ENCODE measurements at regions not wholly inside any gene's neighbourhood (a gene's known extent, or its start where the extent isn't known, plus 50 kb on each side); places are given as distances from the start of the nearest gene placed in this dataset.

DNA sequence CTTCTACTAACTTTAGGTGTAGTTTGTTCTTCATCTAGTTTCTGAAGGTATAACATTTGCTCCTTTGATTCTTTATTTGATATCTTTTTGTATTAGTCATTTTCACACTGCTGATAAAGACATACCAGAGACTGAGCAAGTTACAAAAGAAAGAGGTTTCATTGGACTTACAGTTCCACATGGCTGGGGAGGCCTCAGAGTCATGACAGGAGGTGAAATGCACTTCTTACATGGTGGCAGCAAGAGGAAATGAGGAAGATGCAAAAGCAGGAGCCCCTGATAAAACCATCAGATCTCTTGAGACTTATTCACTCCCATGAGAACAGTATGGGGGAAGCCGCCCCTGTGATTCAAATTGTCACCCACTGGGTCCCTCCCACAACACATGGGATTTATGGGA lies 544.4 kb upstream of the DSEL start:
- no peak overlapping the region for H3K4me3 ChIP-seq (ENCODE audit: low read length)
- H3K36me3 ChIP-seq (ENCODE audit: control insufficient read depth, insufficient read depth, low read length) = no peaks in the 10 kb centered on the region
- no peak for DNase-seq
- WGBS (ENCODE audit: insufficient coverage) = no CpG with 5 or more reads among the region's 1 CpG
- H3K27me3 ChIP-seq (ENCODE audit: control insufficient read depth, insufficient read depth, low read length) = no peaks in the 10 kb centered on the region
- H3K27ac ChIP-seq (ENCODE audit: low read length) = no peak overlapping the region
- no peaks in the 10 kb centered on the region for H3K9me3 ChIP-seq (replicated peaks; ENCODE audit: control insufficient read depth, low read depth, low read length)
- no peaks in the 10 kb centered on the region for H3K4me1 ChIP-seq (ENCODE audit: control insufficient read depth, insufficient read depth, low read length)

GRCh38 chr18:68056936-68057335 lies 540.4 kb upstream of the DSEL start:
- Histone ChIP-seq H3K36me3 (ENCODE audit: control insufficient read depth, insufficient read depth, low read length) (no peaks in the 10 kb centered on the region), H3K4me3 (ENCODE audit: low read length) (no peak overlapping the region), H3K4me1 (ENCODE audit: control insufficient read depth, insufficient read depth, low read length) (no peaks in the 10 kb centered on the region), H3K9me3 (replicated peaks; ENCODE audit: control insufficient read depth, low read depth, low read length) (no peaks in the 10 kb centered on the region), H3K27me3 (ENCODE audit: control insufficient read depth, insufficient read depth, low read length) (no peaks in the 10 kb centered on the region), H3K27ac (ENCODE audit: low read length) (no peak overlapping the region)
- WGBS (ENCODE audit: insufficient coverage) = no CpG with 5 or more reads among the region's 4 CpGs
- no peak for DNase-seq

DNA sequence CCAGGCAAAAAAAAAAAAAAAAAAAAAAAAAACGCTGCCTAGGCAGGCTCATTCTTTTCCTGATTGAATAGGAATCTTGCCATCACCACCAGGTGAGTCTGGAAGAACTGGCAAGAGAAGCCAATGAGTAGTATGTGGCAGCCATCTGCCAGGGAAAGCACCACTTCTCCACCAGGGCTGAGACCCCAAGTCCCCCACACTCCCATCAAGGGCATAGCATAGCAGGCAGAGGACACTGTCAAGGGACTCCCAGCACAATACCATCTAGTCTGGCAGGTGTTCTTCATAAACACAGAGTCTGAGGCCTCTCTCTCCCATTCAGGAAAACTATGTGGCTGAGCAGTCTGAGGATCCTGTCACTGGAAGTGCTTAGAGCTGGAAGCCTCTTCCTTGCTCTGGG lies 538.1 kb upstream of the DSEL start:
- H3K27me3 ChIP-seq (ENCODE audit: control insufficient read depth, insufficient read depth, low read length) = no peaks in the 10 kb centered on the region
- H3K27ac ChIP-seq (ENCODE audit: low read length) = no peak overlapping the region
- no peaks in the 10 kb centered on the region for H3K4me1 ChIP-seq (ENCODE audit: control insufficient read depth, insufficient read depth, low read length)
- H3K36me3 ChIP-seq (ENCODE audit: control insufficient read depth, insufficient read depth, low read length) = no peaks in the 10 kb centered on the region
- H3K9me3 ChIP-seq (replicated peaks; ENCODE audit: control insufficient read depth, low read depth, low read length) = no peaks in the 10 kb centered on the region
- DNase-seq = no peak
- no peak overlapping the region for H3K4me3 ChIP-seq (ENCODE audit: low read length)
- no CpG with 5 or more reads among the region's 1 CpG for WGBS (ENCODE audit: insufficient coverage)

DNA sequence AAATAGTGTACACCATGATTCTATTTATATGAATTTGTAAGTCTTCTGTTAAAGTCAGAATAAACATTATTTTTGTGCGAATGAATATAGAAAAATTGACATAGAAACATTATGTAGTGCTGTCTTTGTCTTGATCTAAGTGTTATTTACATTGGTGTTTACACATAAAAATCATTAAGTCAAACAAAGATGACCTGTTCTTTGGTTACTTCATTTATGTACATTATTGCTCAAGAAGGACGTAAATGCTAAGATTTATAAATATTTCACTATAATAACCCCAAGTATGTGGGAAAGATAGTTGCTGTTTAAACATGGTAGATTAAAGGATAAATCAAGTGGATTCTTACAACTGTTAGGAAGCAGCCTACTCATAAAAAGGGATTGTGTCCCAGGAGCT lies 536.8 kb upstream of the DSEL start:
- no CpG with 5 or more reads among the region's 2 CpGs for WGBS (ENCODE audit: insufficient coverage)
- H3K36me3 ChIP-seq (ENCODE audit: control insufficient read depth, insufficient read depth, low read length) = no peaks in the 10 kb centered on the region
- DNase-seq = no peak
- H3K27me3 ChIP-seq (ENCODE audit: control insufficient read depth, insufficient read depth, low read length) = no peaks in the 10 kb centered on the region
- no peaks in the 10 kb centered on the region for H3K4me1 ChIP-seq (ENCODE audit: control insufficient read depth, insufficient read depth, low read length)
- H3K27ac ChIP-seq (ENCODE audit: low read length) = no peak overlapping the region
- no peaks in the 10 kb centered on the region for H3K9me3 ChIP-seq (replicated peaks; ENCODE audit: control insufficient read depth, low read depth, low read length)
- H3K4me3 ChIP-seq (ENCODE audit: low read length) = no peak overlapping the region

DNA sequence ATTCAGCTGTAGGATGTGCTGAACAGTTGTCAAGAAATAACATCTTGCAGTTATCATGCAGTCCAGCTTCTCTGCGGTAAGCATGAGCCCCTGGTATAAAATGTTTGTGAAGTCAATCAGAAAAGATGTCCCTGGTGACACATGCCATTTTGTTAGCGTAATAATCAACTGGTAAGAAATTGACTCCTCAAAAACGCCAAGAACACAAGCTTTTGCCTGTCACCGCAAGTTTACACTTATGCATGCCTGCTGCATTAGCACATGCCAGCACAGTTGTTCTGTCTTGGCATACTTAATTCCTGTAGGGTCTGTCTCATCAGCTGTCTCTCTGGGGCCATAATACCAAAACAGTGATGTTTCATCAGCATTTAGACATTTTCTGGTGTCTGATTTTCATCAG lies 524.8 kb upstream of the DSEL start:
- Histone ChIP-seq H3K9me3 (replicated peaks; ENCODE audit: control insufficient read depth, low read depth, low read length) (no peaks in the 10 kb centered on the region), H3K4me3 (ENCODE audit: low read length) (no peak overlapping the region), H3K27ac (ENCODE audit: low read length) (no peak overlapping the region), H3K36me3 (ENCODE audit: control insufficient read depth, insufficient read depth, low read length) (no peaks in the 10 kb centered on the region), H3K27me3 (ENCODE audit: control insufficient read depth, insufficient read depth, low read length) (no peaks in the 10 kb centered on the region), H3K4me1 (ENCODE audit: control insufficient read depth, insufficient read depth, low read length) (no peaks in the 10 kb centered on the region)
- DNase-seq = peak; percentile 42
- WGBS (ENCODE audit: insufficient coverage) = 43% methylated on average over 4 of the region's 4 CpGs

DNA sequence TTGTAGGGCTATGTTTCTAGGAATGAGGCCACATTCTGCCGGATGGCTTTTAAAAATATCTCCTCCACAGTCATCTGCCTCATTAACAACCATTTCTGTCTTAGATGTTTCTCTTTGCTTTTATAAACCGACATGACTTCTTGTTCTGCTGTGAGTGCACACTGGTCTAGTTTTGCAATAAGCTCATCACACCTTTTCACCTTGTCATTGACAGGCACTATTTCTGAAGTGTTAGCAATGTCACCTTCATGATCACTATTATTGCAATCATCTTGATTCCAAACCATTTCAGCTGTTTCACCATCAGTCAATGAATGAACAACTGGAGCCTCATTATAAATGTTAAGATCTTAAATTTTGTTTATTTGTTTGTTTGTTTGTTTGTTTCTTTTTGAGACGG lies 523.7 kb upstream of the DSEL start:
- H3K4me1 ChIP-seq (ENCODE audit: control insufficient read depth, insufficient read depth, low read length) = no peaks in the 10 kb centered on the region
- H3K9me3 ChIP-seq (replicated peaks; ENCODE audit: control insufficient read depth, low read depth, low read length) = no peaks in the 10 kb centered on the region
- no peak for DNase-seq
- H3K27ac ChIP-seq (ENCODE audit: low read length) = no peak overlapping the region
- no peak overlapping the region for H3K4me3 ChIP-seq (ENCODE audit: low read length)
- WGBS (ENCODE audit: insufficient coverage) = 44% methylated on average over 2 of the region's 3 CpGs
- H3K36me3 ChIP-seq (ENCODE audit: control insufficient read depth, insufficient read depth, low read length) = no peaks in the 10 kb centered on the region
- H3K27me3 ChIP-seq (ENCODE audit: control insufficient read depth, insufficient read depth, low read length) = no peaks in the 10 kb centered on the region

GRCh38 chr18:68035774-68036522 lies 519.4 kb upstream of the DSEL start:
- peak; percentile 74 for DNase-seq
- H3K27me3 ChIP-seq (ENCODE audit: control insufficient read depth, insufficient read depth, low read length) = no peaks in the 10 kb centered on the region
- no peaks in the 10 kb centered on the region for H3K9me3 ChIP-seq (replicated peaks; ENCODE audit: control insufficient read depth, low read depth, low read length)
- H3K36me3 ChIP-seq (ENCODE audit: control insufficient read depth, insufficient read depth, low read length) = no peaks in the 10 kb centered on the region
- no peaks in the 10 kb centered on the region for H3K4me1 ChIP-seq (ENCODE audit: control insufficient read depth, insufficient read depth, low read length)
- no CpG with 5 or more reads among the region's 8 CpGs for WGBS (ENCODE audit: insufficient coverage)
- H3K27ac ChIP-seq (ENCODE audit: low read length) = no peak overlapping the region
- H3K4me3 ChIP-seq (ENCODE audit: low read length) = no peak overlapping the region

GRCh38 chr18:68034296-68034695 lies 517.8 kb upstream of the DSEL start:
- no peak overlapping the region for H3K27ac ChIP-seq (ENCODE audit: low read length)
- no peak overlapping the region for H3K4me3 ChIP-seq (ENCODE audit: low read length)

GRCh38 chr18:68033466-68033865 lies 516.9 kb upstream of the DSEL start:
- Histone ChIP-seq H3K27ac (ENCODE audit: low read length) (no peak overlapping the region), H3K36me3 (ENCODE audit: control insufficient read depth, insufficient read depth, low read length) (no peaks in the 10 kb centered on the region)

More at GRCh38 chr18:68034296-68034695, 517.8 kb upstream of the DSEL start:
- no peaks in the 10 kb centered on the region for H3K4me1 ChIP-seq (ENCODE audit: control insufficient read depth, insufficient read depth, low read length)
- no peaks in the 10 kb centered on the region for H3K36me3 ChIP-seq (ENCODE audit: control insufficient read depth, insufficient read depth, low read length)
- no peaks in the 10 kb centered on the region for H3K9me3 ChIP-seq (replicated peaks; ENCODE audit: control insufficient read depth, low read depth, low read length)
- peak; percentile 79 for DNase-seq
- H3K27me3 ChIP-seq (ENCODE audit: control insufficient read depth, insufficient read depth, low read length) = no peaks in the 10 kb centered on the region

GRCh38 chr18:68024716-68025115 lies 508.2 kb upstream of the DSEL start:
- peak; percentile 28 for DNase-seq
- no peak overlapping the region for H3K27ac ChIP-seq (ENCODE audit: low read length)
- no CpG with 5 or more reads among the region's 4 CpGs for WGBS (ENCODE audit: insufficient coverage)

More at GRCh38 chr18:68033466-68033865, 516.9 kb upstream of the DSEL start:
- WGBS (ENCODE audit: insufficient coverage) = 21% methylated on average over 3 of the region's 5 CpGs
- H3K9me3 ChIP-seq (replicated peaks; ENCODE audit: control insufficient read depth, low read depth, low read length) = no peaks in the 10 kb centered on the region
- H3K4me3 ChIP-seq (ENCODE audit: low read length) = no peak overlapping the region
- no peaks in the 10 kb centered on the region for H3K4me1 ChIP-seq (ENCODE audit: control insufficient read depth, insufficient read depth, low read length)
- no peaks in the 10 kb centered on the region for H3K27me3 ChIP-seq (ENCODE audit: control insufficient read depth, insufficient read depth, low read length)
- DNase-seq = peak; percentile 54

GRCh38 chr18:68017385-68017784 lies 500.9 kb upstream of the DSEL start:
- 88% methylated on average over 5 of the region's 8 CpGs for WGBS (ENCODE audit: insufficient coverage)

More at GRCh38 chr18:68024716-68025115, 508.2 kb upstream of the DSEL start:
- Histone ChIP-seq H3K36me3 (ENCODE audit: control insufficient read depth, insufficient read depth, low read length) (no peaks in the 10 kb centered on the region), H3K27me3 (ENCODE audit: control insufficient read depth, insufficient read depth, low read length) (no peaks in the 10 kb centered on the region), H3K4me1 (ENCODE audit: control insufficient read depth, insufficient read depth, low read length) (no peaks in the 10 kb centered on the region), H3K4me3 (ENCODE audit: low read length) (no peak overlapping the region), H3K9me3 (replicated peaks; ENCODE audit: control insufficient read depth, low read depth, low read length) (no peaks in the 10 kb centered on the region)

More at GRCh38 chr18:68017385-68017784, 500.9 kb upstream of the DSEL start:
- Histone ChIP-seq H3K4me3 (ENCODE audit: low read length) (no peak overlapping the region), H3K36me3 (ENCODE audit: control insufficient read depth, insufficient read depth, low read length) (no peaks in the 10 kb centered on the region), H3K4me1 (ENCODE audit: control insufficient read depth, insufficient read depth, low read length) (no peaks in the 10 kb centered on the region), H3K27me3 (ENCODE audit: control insufficient read depth, insufficient read depth, low read length) (no peaks in the 10 kb centered on the region), H3K27ac (ENCODE audit: low read length) (no peak overlapping the region), H3K9me3 (replicated peaks; ENCODE audit: control insufficient read depth, low read depth, low read length) (no peaks in the 10 kb centered on the region)
- DNase-seq = no peak

Measured in muscle of leg (tissue), 3 donors.